GM18505 (cell line): ENCODE measurements at regions not wholly inside any gene's neighbourhood (a gene's known extent, or its start where the extent isn't known, plus 50 kb on each side); places are given as distances from the start of the nearest gene placed in this dataset.
A peak's percentile ranks its signal among the peaks of the same experiment; 100 is the strongest.

Source experiments
- ATAC-seq: cut with Tn5 transposase; IDR thresholded peaks from one replicate; pipeline ENCODE4 v1.9.1; 2021; ENCODE audit not compliant: unreplicated experiment
- POLR2A ChIP-seq: IDR thresholded peaks from 4 replicates; pipeline ENCODE4 v1.6.1; 2011; ENCODE audit warnings: borderline replicate concordance; ENCODE audit not compliant: insufficient read depth, insufficient read length; ENCODE audit errors: extremely low read depth

DNA sequence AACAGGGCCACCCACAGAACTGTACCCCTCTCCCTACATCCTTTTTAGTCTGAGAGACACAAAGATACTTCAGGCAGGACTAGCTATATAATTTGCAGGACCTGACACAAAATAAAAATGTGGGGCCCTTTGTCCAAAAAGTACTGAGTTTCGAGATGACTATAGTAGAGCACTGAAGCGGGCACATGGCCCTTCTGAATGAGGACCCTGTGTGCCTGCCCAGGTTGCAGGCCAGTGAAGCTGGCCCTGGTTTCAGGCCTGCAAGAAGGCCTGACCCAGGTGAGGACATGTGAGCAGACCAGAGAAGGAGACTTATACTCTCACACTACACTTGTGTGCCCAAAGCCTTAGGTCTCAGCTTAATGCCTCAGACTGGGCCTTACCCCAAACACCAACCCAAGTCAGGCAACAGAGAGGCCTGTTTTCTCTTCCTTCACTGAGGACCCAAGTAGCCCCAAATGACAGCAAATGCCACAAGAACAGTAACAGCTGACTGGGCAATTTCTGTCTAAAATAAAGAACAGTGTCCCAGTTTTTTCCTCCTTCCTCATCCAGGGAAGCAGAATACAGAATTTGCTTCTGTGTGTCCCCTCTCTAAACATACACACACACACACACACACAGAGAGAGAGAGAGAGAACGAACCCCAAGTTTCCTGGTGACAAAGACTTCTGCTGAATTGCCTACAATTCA, 100.9 kb upstream of the ARHGEF3 start:
- ATAC-seq: no peak
- no peak for TF ChIP-seq POLR2A

DNA sequence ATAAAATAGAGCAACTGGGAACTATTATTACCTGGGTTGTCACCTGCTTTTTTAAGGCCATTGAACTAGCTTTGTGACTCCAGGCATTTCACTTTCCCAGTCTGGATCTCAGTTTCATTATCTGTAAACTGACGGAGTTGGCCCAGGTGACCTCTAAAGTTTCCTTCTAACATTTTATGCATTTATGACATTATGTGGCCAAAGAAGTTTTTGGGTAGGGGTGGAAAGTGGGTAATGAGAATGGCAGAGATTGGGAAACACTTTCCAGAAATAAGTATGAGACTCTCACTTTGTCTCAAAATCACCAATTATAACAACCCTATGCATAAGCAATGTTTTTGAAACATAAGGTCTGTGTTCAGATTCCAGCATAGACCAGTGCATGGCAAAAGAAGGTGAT, 99.1 kb upstream of the ARHGEF3 start:
- no peak for TF ChIP-seq POLR2A
- ATAC-seq: no peak

DNA sequence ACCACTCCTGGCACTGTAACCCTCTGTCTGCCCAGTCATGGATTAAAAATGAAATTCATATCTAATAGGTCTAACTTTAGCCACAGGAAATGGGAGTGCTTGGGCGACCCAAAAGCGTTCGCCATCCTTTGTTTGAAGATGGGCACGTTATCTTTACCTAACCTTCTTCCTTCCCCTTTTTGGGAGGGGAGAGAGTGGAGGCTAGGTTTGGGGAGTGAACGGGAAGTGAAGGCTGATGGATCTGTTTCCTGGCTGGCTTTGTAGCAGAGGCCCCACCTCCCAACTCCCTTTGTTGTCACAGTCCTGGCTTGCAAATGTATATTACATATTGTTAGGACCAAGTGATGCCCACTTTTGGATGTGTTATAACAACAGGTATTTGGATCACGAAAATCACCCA, 98.1 kb upstream of the ARHGEF3 start:
- ATAC-seq: no peak
- TF ChIP-seq POLR2A: no peak

DNA sequence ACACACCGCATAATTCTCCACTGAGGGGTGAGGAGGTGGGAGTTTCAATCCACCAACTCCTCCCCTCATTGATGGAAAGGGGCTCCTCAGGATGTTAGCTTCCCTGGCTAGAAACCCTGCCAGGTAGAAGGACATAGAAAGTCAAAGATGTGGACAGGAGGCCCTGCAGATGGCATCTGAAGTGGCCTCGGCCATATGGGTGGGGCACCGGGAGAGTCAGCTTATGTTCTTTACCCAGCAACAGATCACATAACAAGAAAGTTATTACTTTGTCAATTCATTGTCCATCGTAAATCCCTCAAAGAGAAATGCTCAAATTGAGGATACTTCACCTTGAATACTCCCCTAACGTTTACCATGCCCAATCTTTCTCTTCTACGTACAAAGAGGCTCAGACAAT, 97.3 kb upstream of the ARHGEF3 start:
- ATAC-seq: no peak
- TF ChIP-seq POLR2A: no peak

DNA sequence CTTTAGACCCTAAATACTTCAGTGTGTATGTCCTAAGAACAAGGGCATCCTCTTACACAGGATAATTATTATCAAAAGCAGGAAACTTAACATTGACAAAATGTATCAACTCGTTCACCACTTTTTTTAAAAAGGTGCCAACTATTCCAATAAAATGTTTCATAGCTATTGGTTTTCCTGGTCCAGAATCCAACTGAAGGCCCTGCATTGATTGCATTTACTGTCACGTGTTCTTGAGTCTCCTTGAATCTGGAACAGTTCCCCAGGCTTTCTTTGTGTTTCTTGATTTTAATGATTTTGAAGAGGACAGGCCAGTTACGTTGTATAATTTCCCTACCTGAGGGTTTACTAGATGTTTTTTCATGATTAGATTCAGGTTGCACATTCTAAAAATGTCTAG, 94.6 kb upstream of the ARHGEF3 start:
- no peak for TF ChIP-seq POLR2A
- ATAC-seq: no peak

DNA sequence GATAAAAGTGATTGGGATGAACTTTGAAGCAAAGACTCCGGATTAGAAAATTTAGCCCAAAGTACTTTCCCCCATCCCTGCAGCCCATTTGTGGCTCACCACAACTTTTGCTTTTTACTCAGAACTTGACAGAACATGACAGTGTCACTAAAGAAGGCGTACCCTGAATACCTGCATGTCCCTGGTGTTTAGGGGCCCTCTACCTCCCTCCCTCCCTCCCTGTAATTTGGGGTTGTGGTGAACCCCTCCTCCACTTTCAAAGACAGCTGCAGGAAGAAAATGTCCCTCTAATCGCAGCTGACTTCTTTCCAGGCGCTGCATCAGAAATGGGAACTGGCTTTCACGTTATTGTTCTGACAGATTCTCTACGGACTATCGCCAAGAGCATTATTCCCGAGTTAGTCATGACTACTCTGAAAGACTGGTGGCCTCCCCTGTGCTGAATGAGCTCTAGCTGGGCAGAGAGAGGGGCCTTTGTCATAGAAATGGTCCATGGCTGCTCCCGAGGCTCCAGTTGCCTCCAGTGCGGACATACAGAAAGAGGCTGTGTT, 93.2 kb upstream of the ARHGEF3 start:
- TF ChIP-seq POLR2A: no peak
- peak; percentile 75 for ATAC-seq

DNA sequence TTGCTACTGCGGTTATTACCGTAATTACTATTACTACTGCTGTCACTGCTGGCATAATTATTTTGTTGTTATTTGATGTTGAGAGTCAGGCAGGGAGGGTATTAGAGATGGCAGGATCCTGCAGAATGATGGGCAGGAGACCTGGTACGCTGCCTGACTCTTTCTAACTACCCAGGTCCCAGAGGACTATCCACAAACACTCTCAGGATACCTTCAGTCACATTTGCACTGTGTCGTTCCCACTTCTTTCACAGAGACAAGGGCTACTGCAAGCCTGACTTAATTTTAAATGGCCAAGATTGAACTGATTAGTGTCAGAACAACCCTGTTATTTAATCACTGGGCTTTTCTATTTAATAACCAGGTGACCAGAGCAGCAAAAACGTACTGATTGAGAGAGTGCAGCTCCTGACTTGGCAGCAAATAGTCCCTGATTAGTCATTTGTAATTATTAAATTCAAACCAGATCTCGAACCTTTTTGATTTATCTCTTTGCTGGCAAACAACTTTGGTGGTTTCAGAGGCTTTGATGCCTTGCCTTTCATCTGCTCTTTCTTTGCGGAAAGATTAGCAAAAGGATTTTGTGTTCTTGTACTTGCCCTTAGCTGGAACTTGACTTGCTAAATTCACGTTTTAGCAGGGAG, 88.8 kb upstream of the ARHGEF3 start:
- TF ChIP-seq POLR2A: no peak
- ATAC-seq: no peak

DNA sequence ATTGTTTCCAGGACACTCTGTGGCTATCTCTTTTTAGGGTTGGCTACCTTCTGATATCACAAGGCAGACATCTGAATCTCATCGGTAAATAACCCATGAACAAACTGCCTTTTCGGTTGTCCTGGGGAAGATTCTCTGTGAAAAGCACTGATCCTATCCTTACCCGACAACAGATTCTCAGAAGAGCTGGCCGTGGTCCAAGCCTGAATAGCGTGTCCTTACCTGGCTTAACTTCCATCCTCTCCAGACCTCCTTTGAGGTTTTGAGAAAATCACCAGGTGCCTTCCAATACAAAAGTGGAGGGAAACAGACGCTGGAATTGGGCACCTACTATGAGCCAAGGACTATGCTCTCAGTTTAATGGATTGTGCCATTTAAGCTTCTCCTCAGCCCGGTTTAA, 87.4 kb upstream of the ARHGEF3 start:
- no peak for TF ChIP-seq POLR2A
- ATAC-seq: no peak

DNA sequence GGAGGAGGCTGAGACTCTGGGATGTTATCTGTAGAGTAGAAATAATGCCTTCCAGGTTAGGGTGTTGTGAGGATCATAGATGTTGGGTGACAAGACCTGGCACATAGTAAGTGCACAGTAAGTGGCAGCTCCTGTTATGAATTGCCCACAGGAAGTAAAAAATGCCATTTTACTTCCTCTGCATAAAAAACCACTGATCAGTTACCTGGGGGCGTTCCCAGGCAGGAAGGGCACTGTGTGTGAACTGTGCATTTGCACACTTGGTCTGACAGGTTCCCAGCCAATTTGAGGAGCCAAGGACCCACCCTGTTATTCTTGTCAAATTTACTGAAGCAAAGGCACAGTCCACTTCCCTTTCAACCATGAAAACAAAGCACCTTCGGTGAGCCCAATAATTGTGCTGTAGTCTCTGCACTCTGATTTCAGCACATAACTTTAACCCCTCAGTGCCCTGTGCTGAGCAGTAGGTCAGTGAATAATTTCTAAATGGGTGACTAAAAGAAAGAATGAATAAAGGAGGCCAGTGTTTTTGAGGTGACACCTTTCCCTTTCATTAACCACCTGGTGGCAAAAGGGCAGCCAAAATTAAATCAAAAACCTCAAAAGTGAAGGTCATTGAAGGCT, 85.8 kb upstream of the ARHGEF3 start:
- no peak for ATAC-seq
- TF ChIP-seq POLR2A: no peak

DNA sequence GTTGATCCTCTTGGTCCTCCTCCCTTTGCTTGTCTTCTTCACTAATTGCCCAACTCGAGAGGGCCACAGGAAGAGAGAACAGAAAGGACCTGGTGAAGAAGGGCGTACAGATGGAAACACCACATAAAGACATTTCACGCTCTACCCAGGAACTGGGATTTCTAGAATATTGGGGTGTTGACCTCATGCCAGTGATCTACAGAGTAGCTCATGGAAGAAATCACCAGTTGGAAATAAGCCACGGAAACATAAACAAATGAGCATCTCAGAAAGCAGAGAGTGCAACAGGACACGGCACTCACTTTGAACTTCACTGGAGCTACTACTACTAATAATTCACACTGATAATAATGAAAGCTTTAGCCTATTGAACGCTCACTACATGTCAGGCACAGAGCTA, 84.6 kb upstream of the ARHGEF3 start:
- no peak for TF ChIP-seq POLR2A
- ATAC-seq: no peak

DNA sequence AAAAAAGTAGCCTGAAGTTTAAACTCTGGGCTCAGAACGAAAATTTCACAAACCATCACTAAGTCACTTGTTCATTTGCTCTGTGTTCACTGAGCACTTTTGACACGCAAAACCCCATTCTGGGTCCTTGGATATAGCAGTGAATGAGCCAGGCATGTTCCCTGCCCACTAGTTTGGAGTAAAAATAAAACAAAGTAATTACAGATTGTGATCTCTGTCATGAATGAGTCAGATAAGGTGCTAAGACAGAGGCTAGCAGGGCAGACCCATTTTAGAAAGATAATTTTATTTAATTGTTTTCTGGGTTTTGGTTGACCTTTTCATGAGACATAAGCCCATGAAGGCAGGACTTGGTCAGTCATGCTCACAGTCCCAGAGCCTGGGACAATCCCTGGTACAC, 84.1 kb upstream of the ARHGEF3 start:
- ATAC-seq: no peak
- TF ChIP-seq POLR2A: no peak

DNA sequence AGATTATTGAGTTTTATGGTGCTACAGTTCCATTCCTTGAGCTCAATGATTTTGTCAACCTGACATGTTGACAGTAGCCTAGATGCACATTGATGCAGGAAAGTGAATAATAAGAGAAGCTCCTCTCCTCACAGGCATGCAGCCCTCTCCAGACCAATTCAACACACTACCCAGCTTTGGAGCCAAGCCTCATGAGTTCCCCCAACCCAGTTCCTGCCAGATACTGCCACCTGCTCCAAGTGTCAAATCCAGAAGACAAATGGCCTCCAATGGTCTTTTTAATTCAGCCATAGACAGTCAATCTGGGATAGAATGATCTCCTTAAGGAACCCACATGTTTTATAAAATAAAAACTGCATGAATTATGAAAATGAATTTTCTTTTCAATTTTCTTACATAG, 83.7 kb upstream of the ARHGEF3 start:
- no peak for ATAC-seq
- TF ChIP-seq POLR2A: no peak

DNA sequence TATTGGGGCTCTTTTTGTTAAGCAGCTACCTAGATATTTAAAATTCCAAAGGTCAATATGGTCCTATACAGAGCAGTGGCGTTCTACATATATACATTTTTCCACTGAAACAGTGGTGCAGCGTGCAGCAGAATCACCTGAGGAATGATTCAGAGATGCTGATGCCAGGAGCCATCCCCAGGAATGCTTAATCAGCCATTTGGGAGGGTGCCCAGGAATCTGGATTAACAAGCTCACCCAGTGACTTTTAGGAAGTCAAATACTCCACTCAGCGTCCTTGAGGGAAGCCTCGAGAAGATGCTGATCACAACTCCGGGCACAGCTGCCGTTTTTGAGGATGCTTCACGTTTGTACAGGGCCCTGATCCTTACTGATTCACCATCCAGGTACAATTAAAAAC, 82.6 kb upstream of the ARHGEF3 start:
- ATAC-seq: no peak
- no peak for TF ChIP-seq POLR2A

DNA sequence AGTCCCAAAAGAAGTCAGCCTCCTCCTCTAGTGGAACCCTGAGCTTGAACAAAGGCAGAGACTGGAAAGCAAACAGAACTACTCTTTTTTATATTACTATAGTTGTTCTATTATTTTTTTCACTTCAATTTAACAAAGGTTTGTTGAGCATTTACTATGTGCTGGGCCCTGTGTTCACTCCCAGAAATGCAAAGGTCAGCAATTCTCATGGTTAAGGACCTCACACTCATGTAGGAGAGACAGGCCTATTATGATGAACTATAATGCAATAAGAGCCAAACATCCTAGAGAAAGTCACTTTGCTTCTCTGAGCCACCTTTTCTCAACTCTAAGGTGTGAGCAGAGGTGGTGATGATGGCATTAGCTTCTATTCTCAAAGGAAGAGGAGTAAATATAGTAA, 82.1 kb upstream of the ARHGEF3 start:
- ATAC-seq: no peak

More for the DNA sequence above, 82.1 kb upstream of the ARHGEF3 start:
- TF ChIP-seq POLR2A: no peak
